GM23338 (cell line): ENCODE measurements at regions not wholly inside any gene's neighbourhood (a gene's known extent, or its start where the extent isn't known, plus 50 kb on each side); places are given as distances from the start of the nearest gene placed in this dataset.

Experiments
- CREB1 ChIP-seq: fragments of 250-450 bp; sonication (Bioruptor Pico); IDR thresholded peaks from 2 replicates; pipeline ENCODE4 v1.5.0; 2020; ENCODE audit warnings: low read depth, mild to moderate bottlenecking, moderate library complexity
- EZH2 ChIP-seq: fragments of 200-600 bp; sonication (generic); IDR thresholded peaks from one replicate; pipeline ENCODE4 v1.8.0; 2017; ENCODE audit warnings: antibody characterized with exemption, mild to moderate bottlenecking, low read depth; ENCODE audit not compliant: unreplicated experiment
- EZH2phosphoT487 ChIP-seq: fragments of 200-600 bp; sonication (generic); IDR thresholded peaks from one replicate; pipeline ENCODE4 v1.8.1; 2018; ENCODE audit warnings: antibody characterized with exemption; ENCODE audit not compliant: unreplicated experiment
- JUNB ChIP-seq: IDR thresholded peaks from one replicate; pipeline ENCODE4 v1.6.1; 2016; ENCODE audit warnings: antibody characterized with exemption; ENCODE audit not compliant: unreplicated experiment
- NANOG ChIP-seq: IDR thresholded peaks from 2 replicates; pipeline ENCODE4 v1.6.1; 2016; ENCODE audit warnings: antibody characterized with exemption, borderline replicate concordance
- POLR2AphosphoS5 ChIP-seq: IDR thresholded peaks from 2 replicates; pipeline ENCODE4 v1.6.1; 2016; ENCODE audit warnings: antibody characterized with exemption, low read depth
- TF ChIP-seq, protein P1 (sequence below), 2 experiments: fragments of 200-600 bp in 1 of 2; sonication (generic) in 1 of 2; conservative IDR thresholded peaks; 2 replicates each; pipeline versions ENCODE4 v1.5.1 to v1.6.1; 2016 to 2017; ENCODE audit warnings: antibody characterized with exemption in 2 of 2, low read depth in 2 of 2, mild to moderate bottlenecking in 2 of 2, moderate library complexity in 1 of 2
- TF ChIP-seq, protein P2 (sequence below): IDR thresholded peaks from one replicate; pipeline ENCODE4 v1.6.1; 2018; ENCODE audit warnings: antibody characterized with exemption; ENCODE audit not compliant: unreplicated experiment

DNA sequence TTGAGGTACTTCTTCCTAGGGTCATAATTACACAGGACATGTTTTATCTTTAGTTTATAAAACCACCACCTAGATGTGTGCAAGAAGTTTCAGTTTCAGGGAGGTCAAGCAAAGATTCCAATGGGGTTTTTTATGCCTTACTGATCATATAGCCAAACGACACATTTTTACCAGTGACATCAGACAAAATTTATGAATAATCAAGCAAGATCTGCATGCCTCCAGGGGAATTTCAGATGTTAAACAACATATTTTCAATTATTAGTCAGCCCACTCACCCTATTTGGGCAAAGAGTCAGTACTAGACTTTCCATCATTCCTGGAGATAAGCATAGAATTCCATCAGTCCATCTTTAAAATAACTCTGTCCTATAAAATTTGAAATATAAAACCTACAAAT, 867.4 kb downstream of the KCNT2 start:
- TF ChIP-seq, protein P1, sequence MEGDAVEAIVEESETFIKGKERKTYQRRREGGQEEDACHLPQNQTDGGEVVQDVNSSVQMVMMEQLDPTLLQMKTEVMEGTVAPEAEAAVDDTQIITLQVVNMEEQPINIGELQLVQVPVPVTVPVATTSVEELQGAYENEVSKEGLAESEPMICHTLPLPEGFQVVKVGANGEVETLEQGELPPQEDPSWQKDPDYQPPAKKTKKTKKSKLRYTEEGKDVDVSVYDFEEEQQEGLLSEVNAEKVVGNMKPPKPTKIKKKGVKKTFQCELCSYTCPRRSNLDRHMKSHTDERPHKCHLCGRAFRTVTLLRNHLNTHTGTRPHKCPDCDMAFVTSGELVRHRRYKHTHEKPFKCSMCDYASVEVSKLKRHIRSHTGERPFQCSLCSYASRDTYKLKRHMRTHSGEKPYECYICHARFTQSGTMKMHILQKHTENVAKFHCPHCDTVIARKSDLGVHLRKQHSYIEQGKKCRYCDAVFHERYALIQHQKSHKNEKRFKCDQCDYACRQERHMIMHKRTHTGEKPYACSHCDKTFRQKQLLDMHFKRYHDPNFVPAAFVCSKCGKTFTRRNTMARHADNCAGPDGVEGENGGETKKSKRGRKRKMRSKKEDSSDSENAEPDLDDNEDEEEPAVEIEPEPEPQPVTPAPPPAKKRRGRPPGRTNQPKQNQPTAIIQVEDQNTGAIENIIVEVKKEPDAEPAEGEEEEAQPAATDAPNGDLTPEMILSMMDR (conservative IDR thresholded peaks at IDR 0.05; ENCODE audit: low read depth in 2 of 2): no peak
- no peak for TF ChIP-seq POLR2AphosphoS5
- TF ChIP-seq, protein P2, sequence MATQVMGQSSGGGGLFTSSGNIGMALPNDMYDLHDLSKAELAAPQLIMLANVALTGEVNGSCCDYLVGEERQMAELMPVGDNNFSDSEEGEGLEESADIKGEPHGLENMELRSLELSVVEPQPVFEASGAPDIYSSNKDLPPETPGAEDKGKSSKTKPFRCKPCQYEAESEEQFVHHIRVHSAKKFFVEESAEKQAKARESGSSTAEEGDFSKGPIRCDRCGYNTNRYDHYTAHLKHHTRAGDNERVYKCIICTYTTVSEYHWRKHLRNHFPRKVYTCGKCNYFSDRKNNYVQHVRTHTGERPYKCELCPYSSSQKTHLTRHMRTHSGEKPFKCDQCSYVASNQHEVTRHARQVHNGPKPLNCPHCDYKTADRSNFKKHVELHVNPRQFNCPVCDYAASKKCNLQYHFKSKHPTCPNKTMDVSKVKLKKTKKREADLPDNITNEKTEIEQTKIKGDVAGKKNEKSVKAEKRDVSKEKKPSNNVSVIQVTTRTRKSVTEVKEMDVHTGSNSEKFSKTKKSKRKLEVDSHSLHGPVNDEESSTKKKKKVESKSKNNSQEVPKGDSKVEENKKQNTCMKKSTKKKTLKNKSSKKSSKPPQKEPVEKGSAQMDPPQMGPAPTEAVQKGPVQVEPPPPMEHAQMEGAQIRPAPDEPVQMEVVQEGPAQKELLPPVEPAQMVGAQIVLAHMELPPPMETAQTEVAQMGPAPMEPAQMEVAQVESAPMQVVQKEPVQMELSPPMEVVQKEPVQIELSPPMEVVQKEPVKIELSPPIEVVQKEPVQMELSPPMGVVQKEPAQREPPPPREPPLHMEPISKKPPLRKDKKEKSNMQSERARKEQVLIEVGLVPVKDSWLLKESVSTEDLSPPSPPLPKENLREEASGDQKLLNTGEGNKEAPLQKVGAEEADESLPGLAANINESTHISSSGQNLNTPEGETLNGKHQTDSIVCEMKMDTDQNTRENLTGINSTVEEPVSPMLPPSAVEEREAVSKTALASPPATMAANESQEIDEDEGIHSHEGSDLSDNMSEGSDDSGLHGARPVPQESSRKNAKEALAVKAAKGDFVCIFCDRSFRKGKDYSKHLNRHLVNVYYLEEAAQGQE: no peak
- TF ChIP-seq CREB1 (CRISPR knock-in tag): no peak
- no peak for TF ChIP-seq EZH2
- TF ChIP-seq JUNB: no peak
- no peak for TF ChIP-seq NANOG
- TF ChIP-seq EZH2phosphoT487: no peak
